ENCODE measurements at regions not wholly inside any gene's neighbourhood (a gene's known extent, or its start where the extent isn't known, plus 50 kb on each side); places are given as distances from the start of the nearest gene placed in this dataset.

- H3K27me3 ChIP-seq (replicated peaks in 1 of 4; ENCODE audit: control extremely low read depth in 1 of 4, control insufficient read depth in 3 of 4, insufficient read depth in 4 of 4, low read length in 3 of 4), result no peaks in the 10 kb centered on the region
- H3K4me3 ChIP-seq (ENCODE audit: control extremely low read depth in 1 of 5, extremely low read depth in 1 of 5, insufficient read depth in 1 of 5, low read depth in 2 of 5, low read length in 4 of 5), result no peak overlapping the region
- Mint-ChIP-seq H3K27me3 (peaks cover 10% of the 10 kb centered on the region), H3K9me3 (ENCODE audit: insufficient read depth) (no peaks in the 10 kb centered on the region), H3K27ac (no peak overlapping the region), H3K4me1 (no peaks in the 10 kb centered on the region), H3K4me3 (no peak overlapping the region)
- CTCF ChIA-PET, result no interaction called here
- H3K79me2 ChIP-seq (ENCODE audit: control insufficient read depth, insufficient read depth, low read length), result no peaks in the 10 kb centered on the region
- no peaks in the 10 kb centered on the region for H4K20me1 ChIP-seq (ENCODE audit: control insufficient read depth, insufficient read depth, low read length, poor library complexity, severe bottlenecking)
- H3K27ac ChIP-seq (ENCODE audit: low read length in 2 of 2), result no peak overlapping the region
- H3K4me2 ChIP-seq (replicated peaks; ENCODE audit: low read depth, low read length, poor library complexity, severe bottlenecking), result no peak overlapping the region
- no peak overlapping the region for H2AFZ ChIP-seq (ENCODE audit: insufficient read depth, low read depth, low read length, poor library complexity, severe bottlenecking)
- peaks cover 0 to 8% (median 0%) of the 10 kb centered on the region in 3 donors for H3K9me3 ChIP-seq (ENCODE audit: control extremely low read depth in 1 of 3, control insufficient read depth in 2 of 3, insufficient read depth in 1 of 3, low read length in 2 of 3)
- ATAC-seq (ENCODE audit: low read depth) (no peak), DNase-seq (no peak)
- intact Hi-C loops (cut with micrococcal nuclease), result no loop called here
- no peak overlapping the region for H3K9ac ChIP-seq (ENCODE audit: low read length)
- TF ChIP-seq EZH2 (IDR thresholded peaks at IDR 0.05; ENCODE audit: borderline replicate concordance, insufficient read depth, low read depth, low read length, poor library complexity, severe bottlenecking), result no peak
- TF ChIP-seq CTCF (IDR thresholded peaks at IDR 0.05), result no peak
- no peaks in the 10 kb centered on the region for H3K36me3 ChIP-seq (replicated peaks in 1 of 2; ENCODE audit: control extremely low read depth in 1 of 2, control insufficient read depth in 1 of 2, extremely low read depth in 1 of 2, insufficient read depth in 2 of 2, low read length in 1 of 2)
- POLR2A ChIA-PET, result no interaction called here
- no peaks in the 10 kb centered on the region for H3K4me1 ChIP-seq (ENCODE audit: control insufficient read depth in 2 of 2, insufficient read depth in 2 of 2, low read length in 2 of 2)
- WGBS (ENCODE audit: insufficient coverage), result 77% methylated on average over 1 of the region's 2 CpGs
Measured at GRCh38 chr1:177796561-177796960, 173.3 kb downstream of the SEC16B start.

GRCh38 chr1:177794376-177794991 is 175.4 kb downstream of the SEC16B start:
- WGBS (ENCODE audit: insufficient coverage), result 40% methylated on average over 1 of the region's 3 CpGs
- ATAC-seq (ENCODE audit: low read depth) (no peak), DNase-seq (no peak)
- CTCF ChIA-PET, result no interaction called here
- Histone ChIP-seq H3K4me2 (replicated peaks; ENCODE audit: low read depth, low read length, poor library complexity, severe bottlenecking) (no peak overlapping the region), H3K9me3 (ENCODE audit: control extremely low read depth in 1 of 3, control insufficient read depth in 2 of 3, insufficient read depth in 1 of 3, low read length in 2 of 3) (peaks cover 0 to 11% (median 0%) of the 10 kb centered on the region in 3 donors), H3K27ac (ENCODE audit: low read length in 2 of 2) (no peak overlapping the region), H3K4me1 (ENCODE audit: control insufficient read depth in 2 of 2, insufficient read depth in 2 of 2, low read length in 2 of 2) (no peaks in the 10 kb centered on the region), H3K79me2 (ENCODE audit: control insufficient read depth, insufficient read depth, low read length) (no peaks in the 10 kb centered on the region), H3K27me3 (replicated peaks in 1 of 4; ENCODE audit: control extremely low read depth in 1 of 4, control insufficient read depth in 3 of 4, insufficient read depth in 4 of 4, low read length in 3 of 4) (no peaks in the 10 kb centered on the region), H4K20me1 (ENCODE audit: control insufficient read depth, insufficient read depth, low read length, poor library complexity, severe bottlenecking) (no peaks in the 10 kb centered on the region), H2AFZ (ENCODE audit: insufficient read depth, low read depth, low read length, poor library complexity, severe bottlenecking) (no peak overlapping the region), H3K4me3 (ENCODE audit: control extremely low read depth in 1 of 5, extremely low read depth in 1 of 5, insufficient read depth in 1 of 5, low read depth in 2 of 5, low read length in 4 of 5) (no peak overlapping the region), H3K9ac (ENCODE audit: low read length) (no peak overlapping the region), H3K36me3 (replicated peaks in 1 of 2; ENCODE audit: control extremely low read depth in 1 of 2, control insufficient read depth in 1 of 2, extremely low read depth in 1 of 2, insufficient read depth in 2 of 2, low read length in 1 of 2) (no peaks in the 10 kb centered on the region)
- peaks cover 6% of the 10 kb centered on the region for H3K27me3 Mint-ChIP-seq
- no peaks in the 10 kb centered on the region for H3K9me3 Mint-ChIP-seq (ENCODE audit: insufficient read depth)
- H3K4me3 Mint-ChIP-seq, result no peak overlapping the region
- H3K4me1 Mint-ChIP-seq, result no peaks in the 10 kb centered on the region
- intact Hi-C loops (cut with micrococcal nuclease), result no loop called here
- TF ChIP-seq EZH2 (IDR thresholded peaks at IDR 0.05; ENCODE audit: borderline replicate concordance, insufficient read depth, low read depth, low read length, poor library complexity, severe bottlenecking) (no peak), CTCF (IDR thresholded peaks at IDR 0.05) (no peak)
- POLR2A ChIA-PET, result no interaction called here
- H3K27ac Mint-ChIP-seq, result no peak overlapping the region

Data from B cell (primary cell).